Stimulated activated CD8-positive, alpha-beta memory T cell treated with anti-CD3 and anti-CD28 coated beads, Interleukin-2, amount 100 ng/mL, for 48 hours (primary cell): ENCODE measurements at regions not wholly inside any gene's neighbourhood (a gene's known extent, or its start where the extent isn't known, plus 50 kb on each side); places are given as distances from the start of the nearest gene placed in this dataset.
"Not testable (repeated sequence)": the region's sequence is repeated elsewhere in the genome, so short reads cannot be mapped to it uniquely, and the experiment has no call there.

Source experiments
- DNase-seq, 2 donors: peaks; one replicate each; pipeline ENCODE4 v3.0.0-alpha.2; 2020; ENCODE audit warnings: low read depth in 2 of 2

DNA sequence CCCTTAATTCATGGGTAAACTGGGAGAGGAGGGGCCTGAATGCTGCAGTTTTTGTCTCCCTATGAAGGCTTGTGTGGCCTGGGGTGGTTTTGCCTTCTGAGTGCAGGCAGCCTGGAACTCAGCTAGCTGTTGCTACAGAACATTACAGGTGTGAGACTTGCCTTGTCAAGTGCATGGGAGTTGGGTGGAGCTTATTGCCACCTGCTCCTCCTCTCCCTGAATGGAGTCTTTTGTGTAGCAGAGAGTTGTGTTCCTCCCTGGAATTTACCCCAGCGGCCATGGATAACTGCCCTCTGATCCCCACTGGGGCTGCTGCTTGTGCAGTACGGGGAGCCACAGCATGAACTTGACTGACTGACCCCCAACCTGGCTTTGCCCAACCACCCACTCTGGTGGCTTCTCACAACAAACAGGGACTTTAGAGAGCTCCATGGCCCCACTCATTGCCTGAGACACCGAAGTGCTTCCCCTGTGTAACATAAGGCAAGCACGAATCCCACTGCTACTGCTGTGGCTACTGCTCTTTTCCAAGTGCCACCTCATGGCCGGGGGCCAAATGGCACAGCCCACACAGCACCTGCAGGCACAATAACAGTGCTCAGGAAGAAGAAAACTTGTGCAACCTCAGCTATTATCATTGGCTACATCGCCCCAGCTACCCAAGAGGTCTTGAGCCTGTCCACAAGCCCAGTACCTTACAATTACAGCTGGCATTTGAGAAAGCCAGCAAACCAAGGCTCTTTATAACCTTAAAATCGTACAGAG is 942.9 kb downstream of the CDH18 start:
- DNase-seq, result no peak

GRCh38 chr5:19047277-19047676 is 940.7 kb downstream of the CDH18 start:
- DNase-seq, result no peak

GRCh38 chr5:19048726-19049125 is 939.3 kb downstream of the CDH18 start:
- DNase-seq, result no peak

DNA sequence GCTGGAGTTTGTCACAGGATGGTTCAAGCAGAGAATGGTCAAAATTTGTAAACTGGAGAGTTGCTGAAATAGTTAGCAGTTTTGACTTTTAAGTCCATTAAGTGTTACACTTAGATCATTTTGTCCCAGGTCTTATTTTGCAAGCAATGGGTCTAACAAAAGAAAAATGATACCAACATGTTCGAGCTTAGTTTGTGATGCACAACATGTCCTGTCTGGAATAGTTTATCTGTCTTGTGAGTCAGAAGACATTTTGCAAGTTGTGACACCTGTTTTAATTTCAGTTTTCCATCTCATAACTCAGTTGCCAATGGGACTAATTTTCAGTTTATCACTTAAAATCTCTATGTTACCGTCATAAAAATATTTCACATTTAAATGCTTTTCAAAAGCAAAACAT is 929.8 kb downstream of the CDH18 start:
- DNase-seq, result no peak

- DNase-seq, result no peak
Measured at GRCh38 chr5:19064094-19064493, 923.9 kb downstream of the CDH18 start.

DNA sequence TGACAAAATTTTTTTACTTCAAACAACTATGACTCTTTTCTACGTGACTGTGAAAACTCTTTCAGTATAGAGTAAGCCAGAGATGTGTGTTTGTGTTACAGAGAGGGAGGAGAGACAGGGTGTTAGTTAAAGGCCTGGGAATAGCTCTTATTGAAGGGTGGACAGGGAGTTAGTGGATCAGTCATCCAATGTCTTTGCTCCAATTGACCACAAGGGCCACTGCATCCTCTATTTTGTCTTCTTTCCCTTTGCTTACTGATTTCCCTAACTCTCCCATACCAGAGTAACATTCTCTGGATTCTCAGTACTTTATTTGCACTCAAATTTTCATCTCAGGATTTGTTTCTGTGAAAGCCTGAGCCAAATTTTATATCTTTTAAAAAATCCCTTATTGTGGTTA is 920.3 kb downstream of the CDH18 start:
- DNase-seq, result no peak

DNA sequence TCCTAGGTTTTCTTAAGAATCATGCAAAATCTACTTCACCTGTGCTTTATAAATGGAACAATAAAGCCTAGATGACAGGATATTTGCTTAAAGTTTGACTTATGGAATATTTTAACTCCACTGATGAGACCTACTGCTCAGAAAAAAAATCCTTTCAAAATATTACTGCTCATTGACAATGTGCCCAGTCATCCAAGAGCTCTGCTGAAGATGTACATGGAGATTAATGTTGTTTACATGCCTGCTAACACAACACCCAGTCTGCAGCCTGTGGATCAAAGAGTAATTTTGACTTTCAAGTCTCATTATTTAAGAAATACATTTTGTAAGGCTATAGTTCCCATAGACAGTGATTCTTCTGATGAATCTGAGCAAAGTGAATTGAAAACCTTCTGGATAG is 889.6 kb downstream of the CDH18 start:
- no peak for DNase-seq

- no peak for DNase-seq
Measured at GRCh38 chr5:19099195-19099594, 888.8 kb downstream of the CDH18 start.

DNA sequence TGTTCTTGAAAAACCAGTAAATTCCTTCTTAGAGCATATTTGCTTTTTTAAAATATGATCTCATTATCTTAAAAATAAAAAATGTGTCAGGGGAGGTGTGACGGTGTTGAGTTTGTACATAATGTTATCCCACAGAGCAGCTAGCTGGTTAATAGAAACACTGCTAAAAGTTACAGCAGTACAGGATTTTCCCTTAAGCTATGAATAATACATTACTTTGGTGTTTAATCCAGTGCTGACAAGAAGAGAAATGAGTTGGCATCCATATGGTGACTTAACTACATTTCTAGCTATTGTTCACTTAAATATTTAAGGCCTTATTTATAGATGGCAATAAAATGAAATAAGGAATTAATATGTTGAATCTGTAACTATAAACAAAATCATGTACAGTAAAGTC is 883.1 kb downstream of the CDH18 start:
- no peak for DNase-seq

DNA sequence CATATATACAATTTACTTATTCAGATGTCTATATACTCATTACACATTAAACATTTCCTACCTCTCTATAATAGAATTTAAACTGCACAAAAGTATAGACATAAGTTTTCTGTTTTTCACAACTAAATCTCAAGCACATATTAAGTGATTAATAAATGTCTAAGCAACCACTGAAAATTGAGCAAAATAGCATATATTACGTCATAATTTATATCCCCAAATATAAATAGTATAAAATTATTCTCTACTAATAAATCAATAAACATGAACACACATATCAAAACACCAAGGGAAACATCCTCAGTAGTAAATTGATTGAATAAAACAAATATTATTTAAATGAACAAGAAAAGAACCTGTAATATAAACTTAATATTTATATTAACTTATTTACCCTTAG is 865.1 kb downstream of the CDH18 start:
- no peak for DNase-seq

- no peak for DNase-seq
Measured at GRCh38 chr5:19125956-19126713, 861.9 kb downstream of the CDH18 start.

DNA sequence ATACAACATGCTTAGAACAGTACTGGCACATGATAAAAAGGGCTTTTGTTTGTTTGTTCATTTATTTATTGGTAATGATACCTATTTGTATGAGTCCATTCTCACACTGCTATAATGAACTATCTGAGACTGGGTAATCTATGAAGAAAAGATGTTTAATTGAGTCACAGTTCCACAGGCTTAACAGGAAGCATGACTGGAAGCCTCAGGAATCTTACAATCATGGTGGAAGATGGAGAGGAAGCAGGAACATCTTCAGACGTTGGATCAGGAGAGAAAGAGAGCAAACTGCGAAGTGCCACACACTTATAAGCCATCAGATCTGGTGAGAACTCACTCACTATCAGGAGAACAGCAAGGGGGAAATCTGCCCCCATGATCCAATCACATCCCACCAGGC is 847.7 kb downstream of the CDH18 start:
- no peak for DNase-seq

DNA sequence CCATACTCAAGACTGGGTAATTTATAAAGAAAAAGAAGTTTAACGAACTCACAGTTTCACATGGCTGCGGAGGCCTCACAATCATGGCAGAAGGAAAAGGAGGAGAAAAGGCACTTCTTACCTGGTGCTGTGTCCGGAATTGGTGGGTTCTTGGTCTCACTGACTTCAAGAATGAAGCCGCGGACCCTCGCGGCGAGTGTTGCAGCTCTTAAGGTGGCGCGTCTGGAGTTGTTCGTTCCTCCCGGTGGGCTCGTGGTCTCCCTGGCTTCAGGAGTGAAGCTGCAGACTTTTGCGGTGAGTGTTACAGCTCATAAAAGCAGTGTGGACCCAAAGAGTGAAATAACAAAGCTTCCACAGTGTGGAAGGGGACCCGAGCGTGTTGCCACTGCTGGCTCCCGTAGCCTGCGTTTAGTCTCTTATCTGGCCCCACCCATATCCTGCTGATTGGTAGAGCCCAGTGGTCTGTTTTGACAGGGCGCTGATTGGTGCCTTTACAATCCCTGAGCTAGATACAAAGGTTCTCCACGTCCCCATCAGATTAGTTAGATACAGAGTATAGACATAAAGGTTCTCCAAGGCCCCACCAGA is 846.0 kb downstream of the CDH18 start:
- DNase-seq, result not testable (repeated sequence)

DNA sequence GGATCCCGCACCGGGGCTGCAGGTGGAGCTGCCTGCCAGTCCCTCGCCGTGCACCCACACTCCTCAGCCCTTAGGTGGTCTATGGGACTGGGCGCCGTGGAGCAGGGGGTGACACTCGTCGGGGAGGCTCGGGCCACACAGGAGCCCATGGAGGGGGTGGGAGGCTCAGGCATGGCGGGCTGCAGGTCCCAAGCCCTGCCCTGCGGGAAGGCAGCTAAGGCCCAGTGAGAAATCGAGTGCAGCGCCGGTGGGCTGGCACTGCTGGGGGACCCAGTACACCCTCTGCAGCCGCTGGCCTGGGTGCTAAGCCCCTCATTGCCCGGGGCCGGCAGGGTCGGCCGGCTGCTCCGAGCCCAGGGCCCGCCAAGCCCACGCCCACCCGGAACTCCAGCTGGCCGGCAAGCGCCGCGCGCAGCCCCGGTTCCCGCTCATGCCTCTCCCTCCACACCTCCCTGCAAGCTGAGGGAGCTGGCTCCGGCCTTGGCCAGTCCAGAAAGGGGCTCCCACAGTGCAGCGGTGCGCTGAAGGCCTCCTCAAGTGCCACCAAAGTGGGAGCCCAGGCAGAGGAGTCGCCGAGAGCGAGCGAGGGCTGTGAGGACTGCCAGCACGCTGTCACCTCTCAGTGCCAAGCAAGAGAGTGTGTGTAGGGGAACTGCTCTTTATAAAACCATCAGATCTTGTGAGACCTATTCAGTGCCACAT is 845.1 kb downstream of the CDH18 start:
- DNase-seq, result not testable (repeated sequence)

DNA sequence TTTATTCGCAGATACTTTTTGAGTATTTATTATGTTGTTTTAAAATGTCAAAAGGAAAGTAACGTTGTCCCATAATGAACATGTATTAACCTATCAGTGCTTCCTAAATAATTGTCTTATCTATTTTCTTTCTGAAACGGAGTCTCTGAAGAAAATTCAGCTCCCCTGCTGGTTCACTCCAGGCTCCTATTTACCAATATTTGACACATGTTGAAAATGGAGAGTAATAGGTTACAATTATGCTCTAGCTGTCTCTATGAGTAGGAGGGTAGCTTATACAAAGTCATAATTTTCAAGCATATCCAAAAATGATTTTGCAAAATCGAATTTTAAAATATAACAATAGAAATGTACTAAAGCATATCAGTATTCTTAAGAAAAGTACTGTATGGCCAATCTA is 844.1 kb downstream of the CDH18 start:
- no peak for DNase-seq

- DNase-seq, result no peak
Measured at GRCh38 chr5:19169426-19169825, 818.6 kb downstream of the CDH18 start.

DNA sequence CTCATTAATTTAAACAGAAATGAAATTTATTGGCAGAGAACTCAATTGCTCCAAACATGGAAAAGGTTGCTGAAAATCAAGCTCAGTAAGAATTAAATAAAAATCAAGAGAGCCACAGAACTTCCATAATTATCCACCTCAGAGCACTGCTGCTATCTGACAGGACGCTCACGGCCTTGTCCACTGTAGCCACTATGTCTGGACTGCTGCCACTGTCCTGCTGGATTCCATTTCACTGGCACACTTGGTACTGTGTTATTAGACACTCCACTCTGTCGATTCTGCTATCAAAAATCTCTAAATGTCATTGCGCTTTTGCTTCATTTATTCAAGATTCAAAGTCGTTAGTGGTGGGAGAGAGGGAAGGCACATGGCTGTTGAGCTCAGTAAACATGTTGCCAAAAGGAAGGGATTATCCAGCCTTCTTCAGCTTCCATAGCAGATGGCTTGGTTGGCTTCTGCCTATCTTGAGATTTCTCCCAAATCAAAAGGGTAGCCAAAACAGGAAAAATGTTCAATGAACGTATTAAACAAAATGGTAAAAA is 815.0 kb downstream of the CDH18 start:
- DNase-seq, result no peak

GRCh38 chr5:19175776-19176570 is 812.0 kb downstream of the CDH18 start:
- no peak for DNase-seq

DNA sequence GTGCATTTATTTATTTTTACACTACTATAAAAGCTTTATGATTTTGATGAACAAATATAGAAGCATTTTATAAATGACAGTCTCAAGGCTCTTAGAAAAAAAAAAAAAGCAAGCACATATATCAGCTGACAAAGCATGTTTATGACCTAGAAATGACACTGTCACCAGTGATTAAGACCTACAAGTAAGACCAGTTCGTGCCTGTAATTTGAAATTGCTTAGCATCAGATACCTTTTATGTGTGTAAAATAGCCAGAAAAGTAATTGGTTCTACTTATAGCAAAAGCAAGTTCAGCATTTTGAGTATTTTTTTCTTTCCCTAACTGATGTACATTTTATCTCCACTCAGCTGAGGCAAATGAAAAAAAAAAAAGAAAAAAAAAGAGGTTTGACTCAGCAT is 808.4 kb downstream of the CDH18 start:
- no peak for DNase-seq

- DNase-seq, result no peak
Measured at GRCh38 chr5:19189176-19189575, 798.8 kb downstream of the CDH18 start.

DNA sequence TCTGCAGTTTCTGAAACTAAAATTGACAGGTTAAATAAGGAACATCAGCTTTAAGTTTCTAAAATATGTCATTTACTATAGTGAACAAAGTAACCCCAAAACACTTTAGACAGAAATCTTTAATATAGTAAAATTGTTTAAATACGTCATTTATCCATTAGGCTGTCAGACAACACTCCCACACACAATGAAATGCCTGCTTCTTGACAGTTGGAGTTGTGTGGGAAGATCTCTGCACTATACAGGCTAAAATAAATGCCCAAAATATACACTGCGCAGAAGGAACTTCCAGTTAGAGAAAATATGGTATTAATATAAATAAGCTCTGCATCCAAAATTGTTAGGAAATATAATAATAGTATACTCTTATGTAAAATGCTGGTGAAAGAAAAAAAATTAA is 794.4 kb downstream of the CDH18 start:
- DNase-seq, result no peak
